GM12878 (cell line): ENCODE measurements at regions not wholly inside any gene's neighbourhood (a gene's known extent, or its start where the extent isn't known, plus 50 kb on each side); places are given as distances from the start of the nearest gene placed in this dataset.

Source experiments
- ATAC-seq: fragments of 200-7000 bp; cut with Tn5 transposase; 3 replicates; pipeline ENCODE4 v1.9.1; 2020; ENCODE audit warnings: mild to moderate bottlenecking, moderate library complexity
- BruUV-seq: library from RNA; stranded (reverse); fragments of 400-500 nt; replicated peaks from 2 replicates; lab custom pipeline; 2021; lab: Mats Ljungman, UMichigan
- CTCF ChIA-PET: fragments of 300-600 bp; sonication (Branson Sonifier 250); formaldehyde crosslinking; extraction: SDS; loops from one replicate; lab custom pipeline; 2021; ENCODE audit warnings: inconsistent platforms; lab: Yijun Ruan, JAX
- POLR2A ChIA-PET: fragments of 350-600 bp; formaldehyde crosslinking; extraction: SDS; loops from one replicate; lab custom pipeline; 2021; ENCODE audit warnings: inconsistent platforms; lab: Charles Lee
- RAD21 ChIA-PET: fragments of 300-600 bp; sonication (Branson Sonifier 250); formaldehyde crosslinking; loops from one replicate; lab custom pipeline; 2023; ENCODE audit warnings: antibody characterized with exemption; ENCODE audit not compliant: unreplicated experiment; lab: Charles Lee
- SMC1A ChIA-PET: fragments of 300-600 bp; sonication (Branson Sonifier 250); formaldehyde crosslinking; loops from one replicate; lab custom pipeline; 2023; ENCODE audit not compliant: unreplicated experiment, uncharacterized antibody; lab: Charles Lee
- DNase-seq: peaks from one replicate; pipeline ENCODE4 v3.0.0-alpha.2; 2011; ENCODE audit warnings: low read depth, low spot score
- FAIRE-seq: peaks from 3 replicates; lab custom pipeline; 2011; peaks lifted over from hg19 to GRCh38; lab: Jason Lieb, UNC
- H2AFZ ChIP-seq: 2 replicates; pipeline ENCODE4 v1.6.0; 2011; ENCODE audit warnings: low read depth, low read length, control low read depth; ENCODE audit not compliant: control insufficient read depth
- H3K27ac ChIP-seq: 2 replicates; pipeline ENCODE4 v1.5.1; 2011; ENCODE audit warnings: control low read depth; ENCODE audit not compliant: control insufficient read depth, insufficient read depth
- H3K27me3 ChIP-seq, 2 experiments: replicated peaks in 1 of 2; 2 replicates each; pipeline versions ENCODE4 v1.6.0 to v1.6.1; 2011; ENCODE audit warnings: low read length in 1 of 2; ENCODE audit not compliant: control insufficient read depth in 2 of 2, insufficient read depth in 2 of 2
- H3K36me3 ChIP-seq, 2 experiments: 2 replicates each; pipeline ENCODE4 v1.5.1; 2011; ENCODE audit warnings: low read length in 1 of 2; ENCODE audit not compliant: control insufficient read depth in 2 of 2, insufficient read depth in 2 of 2
- H3K4me1 ChIP-seq: 2 replicates; pipeline ENCODE4 v1.6.1; 2011; ENCODE audit warnings: mild to moderate bottlenecking, low read length, moderate library complexity, mixed read lengths; ENCODE audit not compliant: control insufficient read depth, insufficient read depth
- H3K4me2 ChIP-seq: 2 replicates; pipeline ENCODE4 v1.6.0; 2011; ENCODE audit warnings: control low read depth; ENCODE audit not compliant: control insufficient read depth, insufficient read depth
- H3K4me3 ChIP-seq: fragments of 200-600 bp; sonication (generic); 2 replicates; pipeline ENCODE4 v1.5.1; 2016
- H3K79me2 ChIP-seq: 2 replicates; pipeline ENCODE4 v1.6.0; 2011; ENCODE audit warnings: low read length; ENCODE audit not compliant: control insufficient read depth, insufficient read depth
- H3K9ac ChIP-seq: 2 replicates; pipeline ENCODE4 v1.8.0; 2011; ENCODE audit warnings: low read length, control low read depth, mixed read lengths; ENCODE audit not compliant: control insufficient read depth, insufficient read depth
- H3K9me3 ChIP-seq: replicated peaks from 3 replicates; pipeline ENCODE4 v1.5.1; 2011; ENCODE audit warnings: mild to moderate bottlenecking, low read length; ENCODE audit not compliant: control insufficient read depth, insufficient read depth
- H4K20me1 ChIP-seq: 2 replicates; pipeline ENCODE4 v1.6.0; 2011; ENCODE audit not compliant: control insufficient read depth, insufficient read depth
- CEBPB ChIP-seq, 2 experiments: fragments of 150-350 bp in 1 of 2; IDR thresholded peaks; 2 replicates each; pipeline ENCODE4 v1.6.1; 2012 to 2014; ENCODE audit warnings: low read depth in 2 of 2, low read length in 2 of 2, borderline replicate concordance in 1 of 2, inconsistent platforms in 1 of 2
- HSF1 ChIP-seq: fragments of 150-350 bp; IDR thresholded peaks from 2 replicates; pipeline ENCODE4 v1.6.1; 2014; ENCODE audit warnings: mild to moderate bottlenecking, low read depth, low read length
- IKZF1 ChIP-seq: fragments of 450-650 bp; conservative IDR thresholded peaks from 2 replicates; pipeline ENCODE4 v1.6.1; 2017; ENCODE audit warnings: antibody characterized with exemption, mild to moderate bottlenecking
- KAT2A ChIP-seq: conservative IDR thresholded peaks from 2 replicates; pipeline ENCODE4 v1.6.1; 2011; ENCODE audit warnings: low read depth, low read length; ENCODE audit not compliant: control insufficient read depth
- KDM1A ChIP-seq: fragments of 200-600 bp; sonication (generic); IDR thresholded peaks from 2 replicates; pipeline ENCODE4 v1.6.1; 2016; ENCODE audit warnings: borderline replicate concordance
- KLF5 ChIP-seq: fragments of 450-650 bp; IDR thresholded peaks from 2 replicates; pipeline ENCODE4 v1.6.1; 2014; ENCODE audit warnings: mild to moderate bottlenecking; ENCODE audit not compliant: partially characterized antibody
- NR2C2 ChIP-seq: IDR thresholded peaks from 2 replicates; pipeline ENCODE4 v1.6.1; 2011; ENCODE audit warnings: borderline replicate concordance, low read depth; ENCODE audit not compliant: control insufficient read depth, insufficient read length
- PBX3 ChIP-seq: IDR thresholded peaks from 2 replicates; pipeline ENCODE4 v1.6.1; 2011; ENCODE audit warnings: mild to moderate bottlenecking, low read depth, low read length, moderate library complexity; ENCODE audit not compliant: insufficient replicate concordance
- POLR2A ChIP-seq: IDR thresholded peaks from 2 replicates; pipeline ENCODE4 v1.6.1; 2011; ENCODE audit warnings: low read depth, mild to moderate bottlenecking, low read length
- POU2F2 ChIP-seq: IDR thresholded peaks from 3 replicates; pipeline ENCODE4 v1.6.1; 2011; ENCODE audit warnings: low read depth, mild to moderate bottlenecking, low read length, borderline replicate concordance
- SMAD5 ChIP-seq: IDR thresholded peaks from 2 replicates; pipeline ENCODE4 v1.6.1; 2016; ENCODE audit warnings: antibody characterized with exemption, low read depth
- TBL1XR1 ChIP-seq: IDR thresholded peaks from 2 replicates; pipeline ENCODE4 v1.6.1; 2012; ENCODE audit warnings: low read depth, low read length, improper control_type of control experiment
- WRNIP1 ChIP-seq: IDR thresholded peaks from 2 replicates; pipeline ENCODE4 v1.6.1; 2011; ENCODE audit warnings: low read depth, low read length, improper control_type of control experiment, borderline replicate concordance
- ZZZ3 ChIP-seq: IDR thresholded peaks from 2 replicates; pipeline ENCODE4 v1.6.1; 2011; ENCODE audit warnings: low read depth; ENCODE audit not compliant: control insufficient read depth, insufficient read length
- WGBS: methylation state at CpG from one replicate; pipeline ENCODE4 v1.1.6; 2016; ENCODE audit warnings: low lambda C conversion rate; ENCODE audit not compliant: insufficient replicate concordance, insufficient coverage; ENCODE audit errors: missing lambda C conversion rate; 5-methylcytosine and 5-hydroxymethylcytosine counted together
- in situ Hi-C: fragments of 300-500 bp; cut with MboI; formaldehyde crosslinking; loops from 9 replicates; pipeline ENCODE4 v1.14.3; 2018; ENCODE audit warnings: mixed read lengths
- intact Hi-C: fragments of 100-400 bp; cut with micrococcal nuclease; formaldehyde crosslinking; loops from one replicate; pipeline ENCODE4 v1.14.2; 2022; ENCODE audit not compliant: unreplicated experiment
- TF ChIP-seq, protein P1 (sequence below): fragments of 450-650 bp; IDR thresholded peaks from 2 replicates; pipeline ENCODE4 v1.6.1; 2016; ENCODE audit warnings: mild to moderate bottlenecking
- TF ChIP-seq, protein P2 (sequence below): fragments of 450-650 bp; IDR thresholded peaks from 2 replicates; pipeline ENCODE4 v1.6.1; 2017; ENCODE audit warnings: low read depth, mild to moderate bottlenecking, moderate library complexity

GRCh38 chr11:29211202-29211601, 805.6 kb downstream of the KCNA4 start:
- TF ChIP-seq IKZF1 (no peak), WRNIP1 (no peak), HSF1 (no peak), CEBPB (IDR thresholded peaks at IDR 0.05; ENCODE audit: borderline replicate concordance in 1 of 2, low read depth in 2 of 2, low read length in 2 of 2) (no peak), SMAD5 (no peak), KDM1A (no peak), POLR2A (no peak), POU2F2 (no peak), ZZZ3 (no peak), PBX3 (no peak), KLF5 (no peak), KAT2A (no peak), TBL1XR1 (no peak), NR2C2 (no peak)
- TF ChIP-seq, protein P1, sequence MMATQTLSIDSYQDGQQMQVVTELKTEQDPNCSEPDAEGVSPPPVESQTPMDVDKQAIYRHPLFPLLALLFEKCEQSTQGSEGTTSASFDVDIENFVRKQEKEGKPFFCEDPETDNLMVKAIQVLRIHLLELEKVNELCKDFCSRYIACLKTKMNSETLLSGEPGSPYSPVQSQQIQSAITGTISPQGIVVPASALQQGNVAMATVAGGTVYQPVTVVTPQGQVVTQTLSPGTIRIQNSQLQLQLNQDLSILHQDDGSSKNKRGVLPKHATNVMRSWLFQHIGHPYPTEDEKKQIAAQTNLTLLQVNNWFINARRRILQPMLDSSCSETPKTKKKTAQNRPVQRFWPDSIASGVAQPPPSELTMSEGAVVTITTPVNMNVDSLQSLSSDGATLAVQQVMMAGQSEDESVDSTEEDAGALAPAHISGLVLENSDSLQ = no peak
- TF ChIP-seq, protein P2, sequence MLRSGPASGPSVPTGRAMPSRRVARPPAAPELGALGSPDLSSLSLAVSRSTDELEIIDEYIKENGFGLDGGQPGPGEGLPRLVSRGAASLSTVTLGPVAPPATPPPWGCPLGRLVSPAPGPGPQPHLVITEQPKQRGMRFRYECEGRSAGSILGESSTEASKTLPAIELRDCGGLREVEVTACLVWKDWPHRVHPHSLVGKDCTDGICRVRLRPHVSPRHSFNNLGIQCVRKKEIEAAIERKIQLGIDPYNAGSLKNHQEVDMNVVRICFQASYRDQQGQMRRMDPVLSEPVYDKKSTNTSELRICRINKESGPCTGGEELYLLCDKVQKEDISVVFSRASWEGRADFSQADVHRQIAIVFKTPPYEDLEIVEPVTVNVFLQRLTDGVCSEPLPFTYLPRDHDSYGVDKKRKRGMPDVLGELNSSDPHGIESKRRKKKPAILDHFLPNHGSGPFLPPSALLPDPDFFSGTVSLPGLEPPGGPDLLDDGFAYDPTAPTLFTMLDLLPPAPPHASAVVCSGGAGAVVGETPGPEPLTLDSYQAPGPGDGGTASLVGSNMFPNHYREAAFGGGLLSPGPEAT = no peak

More at GRCh38 chr11:29211202-29211601, 805.6 kb downstream of the KCNA4 start:
- H3K27me3 ChIP-seq = no peaks in the 10 kb centered on the region
- H3K9ac ChIP-seq = no peak overlapping the region
- no peaks in the 10 kb centered on the region for H4K20me1 ChIP-seq
- ChIA-PET SMC1A (no interaction called here), CTCF (no interaction called here), RAD21 (interaction anchor here (0.6 kb wide), 1 partner anchor 61 kb away, joined by 3 read pairs; no protein-coding TSS in a partner anchor), POLR2A (no interaction called here)
- in situ Hi-C loops (no loop called here), intact Hi-C loops (no loop called here)
- H3K79me2 ChIP-seq = no peaks in the 10 kb centered on the region
- no peaks in the 10 kb centered on the region for H3K9me3 ChIP-seq
- H3K4me2 ChIP-seq = no peak overlapping the region
- BruUV-seq = no TSS peak
- H3K4me1 ChIP-seq = no peaks in the 10 kb centered on the region
- no peak overlapping the region for H2AFZ ChIP-seq
- ATAC-seq (no peak), DNase-seq (no peak), FAIRE-seq (no peak)
- no peaks in the 10 kb centered on the region for H3K36me3 ChIP-seq
- no peak overlapping the region for H3K27ac ChIP-seq
- H3K4me3 ChIP-seq = no peak overlapping the region
- 0% methylated on average over 3 of the region's 3 CpGs for WGBS
